ENCODE measurements at regions not wholly inside any gene's neighbourhood (a gene's known extent, or its start where the extent isn't known, plus 50 kb on each side); places are given as distances from the start of the nearest gene placed in this dataset.

GRCh38 chr2:217327953-217328621 lies 468.2 kb upstream of the TNP1 start:
- Histone ChIP-seq H3K36me3 (replicated peaks in 1 of 2; ENCODE audit: control insufficient read depth in 1 of 2, insufficient read depth in 2 of 2, low read length in 2 of 2) (no peaks in the 10 kb centered on the region), H3K4me2 (replicated peaks; ENCODE audit: extremely low read depth, low read length, poor library complexity, severe bottlenecking) (no peak overlapping the region), H3K9ac (ENCODE audit: insufficient read depth, low read length, poor library complexity, severe bottlenecking) (no peak overlapping the region), H3K9me3 (replicated peaks in 1 of 2; ENCODE audit: control insufficient read depth in 1 of 2, insufficient read depth in 1 of 2, low read length in 2 of 2) (peaks cover 0 to 17% of the 10 kb centered on the region in 2 donors), H2AFZ (ENCODE audit: insufficient read depth, low read depth, low read length, poor library complexity, severe bottlenecking) (no peak overlapping the region), H3K27me3 (ENCODE audit: control insufficient read depth in 2 of 2, insufficient read depth in 2 of 2, low read length in 2 of 2) (peaks cover 46 to 71% of the 10 kb centered on the region in 2 donors), H3K27ac (ENCODE audit: low read depth in 1 of 2, low read length in 2 of 2) (no peak overlapping the region), H3K79me2 (ENCODE audit: insufficient read depth, low read length) (no peaks in the 10 kb centered on the region), H3K4me1 (ENCODE audit: control insufficient read depth in 1 of 2, insufficient read depth in 2 of 2, low read length in 2 of 2) (no peaks in the 10 kb centered on the region), H3K4me3 (replicated peaks in 1 of 3; ENCODE audit: low read depth in 2 of 3, low read length in 3 of 3) (no peak overlapping the region), H4K20me1 (ENCODE audit: insufficient read depth, low read length) (no peaks in the 10 kb centered on the region)
- Mint-ChIP-seq H3K4me1 (peaks cover 3% of the 10 kb centered on the region), H3K27ac (no peak overlapping the region), H3K27me3 (ENCODE audit: low read depth in 3 of 3) (peaks cover 31 to 70% (median 36%) of the 10 kb centered on the region in 3 donors), H3K36me3 (no peaks in the 10 kb centered on the region), H3K9me3 (peaks cover 8 to 20% (median 12%) of the 10 kb centered on the region in 7 donors), H3K4me3 (no peak overlapping the region)
- intact Hi-C loops (cut with micrococcal nuclease) = no loop called here
- DNase-seq = no peak
- no peak for TF ChIP-seq CTCF (IDR thresholded peaks at IDR 0.05)
- no CpG with 5 or more reads among the region's 3 CpGs for WGBS (ENCODE audit: insufficient coverage)

- no peak for DNase-seq
- Histone ChIP-seq H2AFZ (ENCODE audit: insufficient read depth, low read depth, low read length, poor library complexity, severe bottlenecking) (no peak overlapping the region), H3K9ac (ENCODE audit: insufficient read depth, low read length, poor library complexity, severe bottlenecking) (no peak overlapping the region), H3K27ac (ENCODE audit: low read depth in 1 of 2, low read length in 2 of 2) (no peak overlapping the region), H4K20me1 (ENCODE audit: insufficient read depth, low read length) (no peaks in the 10 kb centered on the region), H3K9me3 (replicated peaks in 1 of 2; ENCODE audit: control insufficient read depth in 1 of 2, insufficient read depth in 1 of 2, low read length in 2 of 2) (peaks cover 0 to 17% of the 10 kb centered on the region in 2 donors), H3K4me1 (ENCODE audit: control insufficient read depth in 1 of 2, insufficient read depth in 2 of 2, low read length in 2 of 2) (no peaks in the 10 kb centered on the region), H3K36me3 (replicated peaks in 1 of 2; ENCODE audit: control insufficient read depth in 1 of 2, insufficient read depth in 2 of 2, low read length in 2 of 2) (no peaks in the 10 kb centered on the region), H3K4me2 (replicated peaks; ENCODE audit: extremely low read depth, low read length, poor library complexity, severe bottlenecking) (no peak overlapping the region), H3K27me3 (ENCODE audit: control insufficient read depth in 2 of 2, insufficient read depth in 2 of 2, low read length in 2 of 2) (peaks cover 49 to 78% of the 10 kb centered on the region in 2 donors), H3K4me3 (replicated peaks in 1 of 3; ENCODE audit: low read depth in 2 of 3, low read length in 3 of 3) (no peak overlapping the region), H3K79me2 (ENCODE audit: insufficient read depth, low read length) (no peaks in the 10 kb centered on the region)
- Mint-ChIP-seq H3K9me3 (peaks cover 8 to 26% (median 12%) of the 10 kb centered on the region in 7 donors), H3K36me3 (no peaks in the 10 kb centered on the region), H3K27me3 (ENCODE audit: low read depth in 3 of 3) (peaks cover 36 to 75% (median 40%) of the 10 kb centered on the region in 3 donors), H3K4me3 (no peak overlapping the region), H3K27ac (no peak overlapping the region), H3K4me1 (peaks cover 3% of the 10 kb centered on the region)
- no peak for TF ChIP-seq CTCF (IDR thresholded peaks at IDR 0.05)
- WGBS (ENCODE audit: insufficient coverage) = no CpG with 5 or more reads among the region's 1 CpG
- intact Hi-C loops (cut with micrococcal nuclease) = no loop called here
These were observed 466.6 kb upstream of the TNP1 start for GRCh38 chr2:217326238-217327022.

All from CD14-positive monocyte (primary cell).